NCI-H1436 treated with DMSO at 0.1 percent for 48 hours (cell line): ENCODE measurements at regions not wholly inside any gene's neighbourhood (a gene's known extent, or its start where the extent isn't known, plus 50 kb on each side); places are given as distances from the start of the nearest gene placed in this dataset.
"Not testable (repeated sequence)": the region's sequence is repeated elsewhere in the genome, so short reads cannot be mapped to it uniquely, and the experiment has no call there.

Experiments
- DNase-seq: peaks from one replicate; lab custom pipeline; 2025; lab: John Stamatoyannopoulos, UW

DNA sequence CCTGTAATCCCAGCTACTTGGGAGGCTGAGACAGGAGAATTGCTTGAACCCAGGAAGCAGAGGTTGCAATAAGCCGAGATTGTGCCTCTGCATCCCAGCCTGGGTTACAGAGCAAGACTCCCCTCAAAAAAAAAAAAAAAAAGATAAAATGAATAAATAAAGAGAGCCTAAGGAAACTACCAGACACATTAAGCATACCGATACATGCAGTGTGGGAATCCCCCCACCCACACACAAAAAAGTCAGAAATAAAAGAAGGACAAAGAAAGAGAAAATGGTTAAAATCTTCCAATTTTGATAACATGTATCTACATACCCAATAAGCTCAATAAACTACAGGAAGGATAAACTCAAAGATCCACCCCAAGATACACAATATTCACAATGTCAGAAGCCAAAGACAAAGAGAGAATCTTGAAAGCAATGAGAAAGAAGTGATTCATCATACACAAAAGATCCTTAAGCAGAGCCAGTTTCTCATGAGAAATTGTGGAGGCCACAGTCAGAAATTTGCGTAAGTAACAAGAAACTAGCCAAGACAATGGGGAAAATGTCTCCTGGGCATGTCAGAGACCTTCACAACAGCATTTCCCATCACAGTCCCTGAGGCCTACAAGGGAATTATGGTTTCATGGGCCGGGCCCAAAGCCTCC, 1197.0 kb downstream of the AMY1C start:
- DNase-seq = no peak

GRCh38 chr1:104953555-104953954, 1203.9 kb downstream of the AMY1C start:
- no peak for DNase-seq

GRCh38 chr1:104973516-104973915, 1223.8 kb downstream of the AMY1C start:
- DNase-seq = no peak

- DNase-seq = no peak
Observed at GRCh38 chr1:104979651-104980050, 1230.0 kb downstream of the AMY1C start.

GRCh38 chr1:104987210-104987609, 1237.5 kb downstream of the AMY1C start:
- DNase-seq = no peak

DNA sequence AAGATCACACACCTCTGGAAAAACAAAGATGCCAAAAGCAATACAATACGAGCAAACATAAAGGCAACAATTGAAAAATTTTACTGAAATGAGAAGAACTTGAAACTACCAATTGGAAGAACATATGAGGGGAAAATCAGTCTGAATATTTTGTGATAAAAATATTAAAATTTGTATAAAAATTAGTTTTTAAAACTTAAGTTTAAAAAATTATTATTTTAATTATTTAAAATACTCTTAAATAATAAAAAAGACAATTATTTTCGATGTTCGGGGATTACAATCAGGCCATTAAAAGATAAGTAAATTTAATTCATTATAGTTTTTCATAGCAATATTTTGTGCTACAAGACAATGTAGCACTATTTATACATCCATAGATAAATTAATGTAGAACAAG, 1239.3 kb downstream of the AMY1C start:
- no peak for DNase-seq

DNA sequence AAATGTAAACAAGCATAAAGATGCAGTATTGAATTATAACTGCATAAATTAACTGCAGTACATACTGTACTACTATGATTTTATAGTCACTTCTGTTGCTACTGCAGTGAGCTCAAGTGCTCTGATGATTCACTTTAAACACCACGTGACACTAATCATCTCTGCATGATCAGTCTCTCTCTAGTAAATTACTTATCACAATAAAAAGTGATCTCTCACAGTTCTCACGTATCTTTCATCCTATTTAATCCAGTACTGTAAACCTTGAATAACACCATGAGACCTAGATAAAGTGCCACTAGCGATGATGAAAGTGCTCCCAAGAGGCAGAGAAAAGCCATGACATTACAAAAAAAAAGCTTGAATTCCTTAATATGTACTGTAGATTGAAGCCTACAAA, 1242.0 kb downstream of the AMY1C start:
- peak; percentile 88 for DNase-seq

DNA sequence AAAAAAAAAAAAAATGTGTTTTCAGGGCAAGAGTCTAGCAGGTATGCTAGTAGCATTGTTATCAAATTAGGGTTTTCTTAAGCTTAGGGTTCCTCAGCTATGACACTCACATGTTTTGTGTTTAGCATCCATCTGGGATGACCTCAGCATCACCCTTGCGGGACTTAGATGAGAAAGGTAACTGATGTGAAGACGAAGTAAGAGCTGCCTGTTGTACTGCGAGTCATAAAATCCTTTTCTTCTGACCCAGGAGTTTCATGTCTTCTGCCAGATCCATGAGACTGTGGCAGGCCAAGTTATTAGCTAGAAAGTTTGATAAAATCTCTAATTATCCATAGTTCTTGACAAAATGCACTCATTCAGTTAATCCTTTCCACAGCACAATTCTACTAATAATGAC, 1251.1 kb downstream of the AMY1C start:
- DNase-seq = no peak

- no peak for DNase-seq
Observed at GRCh38 chr1:105004515-105004914, 1254.8 kb downstream of the AMY1C start.

- no peak for DNase-seq
Observed at GRCh38 chr1:105005594-105006195, 1256.0 kb downstream of the AMY1C start.

DNA sequence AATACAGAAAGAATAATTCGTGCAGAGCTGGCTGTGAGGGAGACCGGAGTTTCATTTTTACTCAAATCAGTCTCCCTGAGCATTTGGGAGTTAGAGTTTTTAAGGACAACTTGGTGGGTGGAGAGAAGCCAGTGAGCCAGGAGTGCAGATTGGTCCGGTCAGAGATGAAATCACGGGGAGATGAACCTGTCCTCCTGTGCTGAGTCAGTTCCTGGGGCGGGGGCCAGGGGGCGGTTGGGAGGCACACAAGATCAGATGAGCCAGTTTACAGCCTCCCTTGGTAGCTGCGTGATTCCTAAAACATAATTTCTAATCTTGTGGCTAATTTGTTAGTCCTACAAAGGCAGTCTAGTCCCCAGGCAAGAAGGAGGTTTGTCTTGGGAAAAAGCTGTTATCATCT, 1267.9 kb downstream of the AMY1C start:
- DNase-seq = no peak

GRCh38 chr1:105023719-105024118, 1274.0 kb downstream of the AMY1C start:
- DNase-seq = no peak

- DNase-seq = no peak
Observed at GRCh38 chr1:105027838-105028471, 1278.3 kb downstream of the AMY1C start.

- DNase-seq = no peak
Observed at GRCh38 chr1:105072446-105072845, 1322.7 kb downstream of the AMY1C start.

- no peak for DNase-seq
Observed at GRCh38 chr1:105072850-105073249, 1323.2 kb downstream of the AMY1C start.

DNA sequence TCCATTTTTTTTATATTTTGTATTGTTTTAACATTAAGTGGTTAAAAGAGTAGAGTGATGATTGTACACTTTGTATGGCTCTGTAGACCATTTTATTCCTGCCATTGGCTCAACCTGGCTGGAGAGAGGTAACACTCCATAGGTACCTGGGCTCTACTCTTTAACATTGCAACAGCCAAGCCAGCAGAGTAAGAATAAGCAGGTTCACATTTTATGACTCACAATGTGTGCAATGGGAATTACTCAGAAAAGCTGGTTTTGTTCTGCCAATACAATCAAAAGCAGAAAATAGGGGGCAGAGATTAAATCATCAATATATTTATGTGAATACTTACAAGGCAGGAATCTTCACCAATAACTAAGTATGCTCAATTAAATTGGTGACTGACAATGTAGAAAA, 1324.0 kb downstream of the AMY1C start:
- no peak for DNase-seq

DNA sequence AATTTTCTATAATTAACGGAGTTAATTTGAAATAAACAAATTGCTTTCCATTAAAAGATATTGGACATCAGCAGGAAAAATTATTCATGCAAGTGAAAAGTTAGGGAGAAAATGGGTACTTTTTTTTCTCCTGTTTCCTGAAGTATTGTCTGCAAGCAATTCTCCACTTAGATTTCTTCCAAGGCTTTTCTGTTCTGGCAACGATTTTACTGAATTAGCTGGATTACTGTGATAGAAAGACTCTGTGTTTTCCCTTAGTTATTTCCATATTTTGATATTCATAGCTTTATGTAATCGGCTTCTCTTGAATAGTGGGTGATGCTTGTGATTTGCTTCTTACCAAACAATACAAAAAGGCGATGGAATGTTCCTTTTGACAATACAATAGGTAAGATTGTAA, 1333.9 kb downstream of the AMY1C start:
- no peak for DNase-seq

GRCh38 chr1:105087506-105087905, 1337.8 kb downstream of the AMY1C start:
- no peak for DNase-seq

DNA sequence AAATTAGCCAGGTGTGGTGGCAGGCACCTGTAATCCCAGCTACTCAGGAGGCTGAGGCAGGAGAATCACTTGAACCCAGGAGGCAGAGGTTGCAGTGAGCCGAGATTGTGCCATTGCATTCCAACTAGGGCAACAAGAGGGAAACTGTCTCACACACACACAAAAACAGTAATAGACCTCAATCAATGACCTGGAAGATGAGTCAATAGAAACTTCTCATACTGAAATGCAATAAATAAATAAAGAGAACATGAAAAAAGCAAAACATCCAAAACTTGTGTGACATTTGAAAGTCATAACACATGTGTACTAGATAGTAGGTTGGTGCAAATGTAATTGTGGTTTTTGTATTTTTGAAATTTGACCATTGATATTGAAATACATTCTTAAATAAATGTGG, 1338.5 kb downstream of the AMY1C start:
- no peak for DNase-seq

DNA sequence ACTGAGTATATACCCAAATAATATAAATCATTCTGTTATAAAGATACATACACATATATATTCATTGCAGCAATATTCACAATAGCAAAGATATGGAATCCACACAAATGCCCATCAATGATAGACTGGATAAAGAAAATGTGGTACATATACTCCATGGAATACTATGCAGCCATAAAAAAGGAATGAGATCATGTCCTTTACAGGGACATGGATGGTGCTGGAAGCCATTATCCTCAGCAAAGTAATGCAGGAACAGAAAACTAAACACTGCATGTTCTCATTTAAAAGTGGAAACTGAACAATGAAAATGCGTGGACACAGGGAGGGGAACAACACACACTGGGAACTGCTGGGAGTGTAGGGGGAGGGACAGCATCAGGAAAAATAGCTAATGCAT, 1344.2 kb downstream of the AMY1C start:
- not testable (repeated sequence) for DNase-seq

DNA sequence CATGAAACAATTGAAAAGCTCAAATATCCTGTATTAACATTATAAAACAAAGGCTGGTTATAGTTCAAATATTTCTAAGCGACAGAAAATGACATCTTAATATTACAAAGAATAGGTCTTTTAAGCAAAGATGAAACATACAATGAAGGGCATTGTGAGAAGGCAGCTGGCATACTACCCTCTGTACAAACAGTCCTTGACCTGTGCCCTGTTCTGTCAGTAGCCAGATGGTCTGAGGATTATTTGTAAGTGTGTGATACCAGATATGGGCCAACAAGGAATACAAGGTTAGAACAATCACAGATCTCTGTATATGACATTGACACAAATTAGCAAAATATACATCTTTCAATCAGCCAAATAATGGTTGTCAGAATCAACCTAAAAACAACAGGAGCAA, 1350.4 kb downstream of the AMY1C start:
- no peak for DNase-seq

GRCh38 chr1:105101261-105101660, 1351.6 kb downstream of the AMY1C start:
- no peak for DNase-seq

DNA sequence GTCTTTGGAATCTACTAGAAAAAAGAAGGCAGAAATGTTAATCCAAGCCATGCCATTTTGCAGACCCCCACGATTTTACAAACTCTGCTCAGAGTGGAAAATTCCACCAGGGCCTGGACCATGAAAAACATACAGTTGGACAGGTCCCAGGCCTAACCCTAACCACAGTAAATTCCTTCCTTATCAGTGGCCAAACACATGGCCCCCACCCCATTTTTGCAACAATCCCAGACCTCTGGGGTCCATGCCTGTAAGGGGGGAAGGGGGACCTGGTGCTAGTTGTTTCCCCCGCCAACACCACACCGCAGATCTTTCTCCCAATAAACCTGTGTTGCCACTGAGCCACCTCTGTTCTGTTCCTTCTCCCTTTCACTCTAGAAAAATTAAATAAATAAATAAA, 1352.7 kb downstream of the AMY1C start:
- DNase-seq = no peak

DNA sequence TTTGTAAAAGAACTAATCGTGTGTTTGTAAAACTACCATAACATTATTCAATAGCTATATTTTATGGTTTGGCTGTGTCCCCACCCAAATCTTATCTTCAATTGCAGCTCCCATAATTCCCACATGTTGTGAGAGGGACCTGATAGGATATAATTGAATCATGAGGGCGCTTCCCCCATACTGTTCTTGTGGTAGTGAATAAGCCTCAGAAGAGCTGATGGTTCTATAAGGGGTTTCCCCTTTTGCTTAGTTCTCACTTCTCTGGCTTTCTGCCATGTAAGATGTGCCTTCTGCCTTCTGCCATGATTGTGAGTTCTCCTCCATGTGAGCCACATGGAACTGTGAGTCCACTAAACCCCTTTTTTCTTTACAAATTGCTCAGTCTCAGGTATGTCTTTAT, 1372.3 kb downstream of the AMY1C start:
- DNase-seq = no peak
